Upper lobe of left lung (tissue), 6 donors: ENCODE measurements at regions not wholly inside any gene's neighbourhood (a gene's known extent, or its start where the extent isn't known, plus 50 kb on each side); places are given as distances from the start of the nearest gene placed in this dataset.

Experiments used
- ATAC-seq, 2 donors: fragments of 200-7000 bp; cut with Tn5 transposase; one replicate each; pipeline ENCODE4 v1.9.1; 2022; ENCODE audit warnings: mild to moderate bottlenecking in 2 of 2, moderate library complexity in 2 of 2; ENCODE audit not compliant: low FRiP score in 2 of 2
- DNase-seq, 2 donors: peaks; one replicate each; pipeline ENCODE4 v3.0.0-alpha.2; 2019 to 2020
- H3K27ac ChIP-seq, 4 donors: fragments of 200-600 bp; sonication (generic); one replicate each; pipeline ENCODE4 v1.5.1; 2016 to 2019
- H3K27me3 ChIP-seq, 4 donors: fragments of 200-600 bp; sonication (generic); one replicate each; pipeline ENCODE4 v1.5.1; 2017 to 2019
- H3K36me3 ChIP-seq, 4 donors: fragments of 200-600 bp; sonication (generic); one replicate each; pipeline ENCODE4 v1.5.1; 2016 to 2019
- H3K4me1 ChIP-seq, 4 donors: fragments of 200-600 bp; sonication (generic); one replicate each; pipeline ENCODE4 v1.5.1; 2018 to 2019
- H3K4me3 ChIP-seq, 4 donors: fragments of 200-600 bp; sonication (generic); one replicate each; pipeline ENCODE4 v1.5.1; 2017 to 2019; ENCODE audit warnings: mild to moderate bottlenecking in 2 of 4, moderate library complexity in 1 of 4
- H3K9me3 ChIP-seq, 4 donors: fragments of 200-600 bp; sonication (generic); one replicate each; pipeline ENCODE4 v1.5.1; 2018 to 2019
- EP300 ChIP-seq, 4 donors: sonication (generic); formaldehyde crosslinking; IDR thresholded peaks; one replicate each; pipeline ENCODE4 v1.5.1; 2017; ENCODE audit warnings: antibody characterized with exemption in 4 of 4, control low read depth in 2 of 4
- POLR2A ChIP-seq, 4 donors: fragments of 450-650 bp; IDR thresholded peaks; one replicate each; pipeline ENCODE4 v1.5.1; 2016 to 2017; ENCODE audit warnings: antibody characterized with exemption in 4 of 4, mild to moderate bottlenecking in 2 of 4
- POLR2AphosphoS5 ChIP-seq, 2 donors: sonication (generic); formaldehyde crosslinking; IDR thresholded peaks; one replicate each; pipeline ENCODE4 v1.5.1; 2017; ENCODE audit warnings: antibody characterized with exemption in 2 of 2
- WGBS, 2 donors: methylation state at CpG; one replicate each; pipeline ENCODE4 v1.1.5; 2017 to 2018; 5-methylcytosine and 5-hydroxymethylcytosine counted together
- TF ChIP-seq, protein P1 (sequence below), 6 experiments: fragments of 450-650 bp in 4 of 6; fragments of 200-600 bp in 2 of 6; sonication (generic) in 2 of 6; IDR thresholded peaks; one replicate each; pipeline ENCODE4 v1.5.1; 2016 to 2019; ENCODE audit warnings: antibody characterized with exemption in 6 of 6
- donor health status: DM: no; HTN: no; CAD: no; lungs with moderate emphysema.
- donor health status: DM: no; HTN: yes; CAD: no; lungs with severe emphysema.

DNA sequence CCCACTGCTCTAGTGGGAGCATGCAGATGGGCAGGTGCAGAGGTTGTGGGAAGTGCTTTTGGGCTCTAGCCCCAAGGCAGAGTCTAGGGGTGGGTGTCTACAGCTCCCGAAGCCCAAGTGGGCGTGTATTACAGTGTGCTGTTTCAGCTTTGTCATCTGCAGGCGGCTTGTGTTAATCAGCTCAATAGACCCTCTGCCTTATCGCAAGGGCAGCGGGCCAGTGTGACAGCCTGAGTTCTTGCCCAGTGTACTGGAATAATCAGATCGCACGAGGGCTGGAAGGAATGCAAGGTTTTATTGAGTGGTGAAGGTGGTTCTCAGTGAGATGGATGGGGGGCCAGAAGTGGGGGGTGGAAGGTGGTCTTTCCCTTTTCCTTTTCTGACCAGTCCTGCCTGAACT lies 529.4 kb upstream of the AMOT start:
- TF ChIP-seq POLR2A (IDR thresholded peaks at IDR 0.05) (no peak), POLR2AphosphoS5 (IDR thresholded peaks at IDR 0.05) (no peak), EP300 (IDR thresholded peaks at IDR 0.05) (no peak)
- TF ChIP-seq, protein P1, sequence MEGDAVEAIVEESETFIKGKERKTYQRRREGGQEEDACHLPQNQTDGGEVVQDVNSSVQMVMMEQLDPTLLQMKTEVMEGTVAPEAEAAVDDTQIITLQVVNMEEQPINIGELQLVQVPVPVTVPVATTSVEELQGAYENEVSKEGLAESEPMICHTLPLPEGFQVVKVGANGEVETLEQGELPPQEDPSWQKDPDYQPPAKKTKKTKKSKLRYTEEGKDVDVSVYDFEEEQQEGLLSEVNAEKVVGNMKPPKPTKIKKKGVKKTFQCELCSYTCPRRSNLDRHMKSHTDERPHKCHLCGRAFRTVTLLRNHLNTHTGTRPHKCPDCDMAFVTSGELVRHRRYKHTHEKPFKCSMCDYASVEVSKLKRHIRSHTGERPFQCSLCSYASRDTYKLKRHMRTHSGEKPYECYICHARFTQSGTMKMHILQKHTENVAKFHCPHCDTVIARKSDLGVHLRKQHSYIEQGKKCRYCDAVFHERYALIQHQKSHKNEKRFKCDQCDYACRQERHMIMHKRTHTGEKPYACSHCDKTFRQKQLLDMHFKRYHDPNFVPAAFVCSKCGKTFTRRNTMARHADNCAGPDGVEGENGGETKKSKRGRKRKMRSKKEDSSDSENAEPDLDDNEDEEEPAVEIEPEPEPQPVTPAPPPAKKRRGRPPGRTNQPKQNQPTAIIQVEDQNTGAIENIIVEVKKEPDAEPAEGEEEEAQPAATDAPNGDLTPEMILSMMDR (IDR thresholded peaks at IDR 0.05): no peak
- no peaks in the 10 kb centered on the region for H3K27me3 ChIP-seq
- H3K9me3 ChIP-seq: no peaks in the 10 kb centered on the region
- H3K36me3 ChIP-seq: no peaks in the 10 kb centered on the region
- DNase-seq: no peak
- H3K4me1 ChIP-seq: no peaks in the 10 kb centered on the region
- 66 to 70% methylated on average over 2 to 7 of the region's 7 CpGs for WGBS, 2 donors
- ATAC-seq: no peak
- H3K27ac ChIP-seq: no peak overlapping the region
- H3K4me3 ChIP-seq: no peak overlapping the region

DNA sequence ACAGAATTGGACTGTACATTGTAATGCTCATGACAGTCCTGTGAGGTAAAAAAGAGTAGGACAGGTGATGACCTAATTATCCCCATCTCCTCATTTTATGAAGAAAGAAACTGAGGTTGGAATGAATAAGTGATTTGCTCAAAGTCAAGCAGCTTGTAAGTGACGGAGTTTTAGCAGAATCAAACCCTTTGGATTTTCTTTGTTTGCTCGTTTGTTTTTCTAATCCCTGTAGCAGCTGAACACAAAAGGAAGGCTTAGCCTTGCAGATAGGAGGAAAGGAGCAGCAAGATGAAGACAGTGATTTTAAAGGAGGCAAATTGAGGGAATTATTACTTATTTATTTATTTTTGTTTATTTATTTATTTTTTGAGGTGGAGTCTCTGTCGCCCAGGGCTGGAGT lies 528.4 kb upstream of the AMOT start:
- DNase-seq (no peak), ATAC-seq (no peak)
- H3K9me3 ChIP-seq: no peaks in the 10 kb centered on the region
- TF ChIP-seq POLR2A (IDR thresholded peaks at IDR 0.05) (no peak), EP300 (IDR thresholded peaks at IDR 0.05) (no peak), POLR2AphosphoS5 (IDR thresholded peaks at IDR 0.05) (no peak)
- TF ChIP-seq, protein P1 (IDR thresholded peaks at IDR 0.05): no peak
- WGBS, 2 donors: 65 to 66% methylated on average over 3 of the region's 3 CpGs
- no peak overlapping the region for H3K27ac ChIP-seq
- H3K4me1 ChIP-seq: no peaks in the 10 kb centered on the region
- no peaks in the 10 kb centered on the region for H3K27me3 ChIP-seq
- no peaks in the 10 kb centered on the region for H3K36me3 ChIP-seq
- H3K4me3 ChIP-seq: no peak overlapping the region

DNA sequence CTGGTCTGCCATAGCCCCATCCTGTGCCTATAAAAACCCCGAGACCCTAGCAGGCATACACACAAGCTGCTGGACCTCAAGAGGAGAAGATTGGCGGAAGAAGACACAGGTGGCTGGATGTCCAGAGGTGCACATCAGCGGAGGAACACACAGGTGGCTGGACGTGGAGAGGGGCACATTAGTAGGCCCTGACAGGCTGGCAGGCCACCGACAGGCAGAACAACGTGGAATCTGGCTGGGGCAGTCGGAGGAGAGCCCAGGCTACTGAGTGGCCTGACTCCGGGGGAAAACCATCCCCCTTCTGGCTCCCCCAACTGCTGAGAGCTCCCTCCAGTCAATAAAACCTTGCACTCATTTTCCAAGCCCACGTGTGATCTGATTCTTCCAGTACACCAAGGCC lies 512.5 kb upstream of the AMOT start:
- H3K9me3 ChIP-seq: no peaks in the 10 kb centered on the region
- no peak overlapping the region for H3K27ac ChIP-seq
- H3K27me3 ChIP-seq: no peaks in the 10 kb centered on the region
- ATAC-seq: no peak
- TF ChIP-seq POLR2AphosphoS5 (IDR thresholded peaks at IDR 0.05) (no peak), EP300 (IDR thresholded peaks at IDR 0.05) (no peak), POLR2A (IDR thresholded peaks at IDR 0.05) (no peak)
- TF ChIP-seq, protein P1 (IDR thresholded peaks at IDR 0.05): no peak
- peak in 1 of 2 donors; percentile 0 for DNase-seq
- no peaks in the 10 kb centered on the region for H3K36me3 ChIP-seq
- H3K4me3 ChIP-seq: no peak overlapping the region
- 75 to 77% methylated on average over 7 to 9 of the region's 9 CpGs for WGBS, 2 donors
- H3K4me1 ChIP-seq: no peaks in the 10 kb centered on the region

DNA sequence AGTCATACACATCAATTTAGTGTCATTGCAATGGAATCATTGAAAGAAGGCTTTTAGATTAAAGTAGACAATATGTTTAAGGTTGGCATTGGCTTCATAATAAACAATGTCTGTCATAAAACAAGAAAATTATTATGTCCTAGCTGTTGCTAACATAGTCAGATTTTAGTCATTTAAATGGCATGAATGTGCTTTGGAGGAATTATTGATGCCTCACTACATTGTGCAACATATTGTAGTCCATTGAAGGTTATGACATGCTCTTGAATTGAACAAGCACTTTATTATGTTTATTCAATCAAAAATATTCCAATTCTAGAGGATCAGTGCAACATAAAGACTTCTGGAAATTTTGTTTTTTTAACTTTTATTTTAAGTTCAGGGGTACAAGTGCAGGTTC lies 489.8 kb upstream of the AMOT start:
- Histone ChIP-seq H3K4me3 (no peak overlapping the region), H3K4me1 (no peaks in the 10 kb centered on the region), H3K27me3 (no peaks in the 10 kb centered on the region), H3K36me3 (no peaks in the 10 kb centered on the region), H3K9me3 (no peaks in the 10 kb centered on the region), H3K27ac (no peak overlapping the region)
- DNase-seq (no peak), ATAC-seq (no peak)
- no peak for TF ChIP-seq POLR2AphosphoS5 (IDR thresholded peaks at IDR 0.05)
- TF ChIP-seq, protein P1 (IDR thresholded peaks at IDR 0.05): no peak
- no peak for TF ChIP-seq EP300 (IDR thresholded peaks at IDR 0.05)
- no peak for TF ChIP-seq POLR2A (IDR thresholded peaks at IDR 0.05)

DNA sequence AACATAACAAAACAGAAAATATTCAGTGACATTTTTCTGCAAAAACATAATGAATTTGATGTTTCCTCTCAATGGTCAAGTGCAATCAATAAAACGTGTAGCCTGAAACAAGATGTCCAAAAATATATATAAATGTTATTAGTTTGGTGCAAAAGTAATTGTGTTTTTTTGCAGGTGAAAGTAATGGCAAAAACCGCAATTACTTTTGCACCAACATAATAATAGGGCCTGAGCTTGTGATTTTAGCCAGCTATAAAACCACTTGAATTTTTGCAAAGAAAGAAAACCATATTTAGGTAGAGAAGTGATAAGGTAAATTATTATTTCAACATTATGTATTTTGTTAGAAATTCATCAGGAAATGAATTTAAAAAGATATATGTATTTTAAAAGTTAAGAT lies 475.3 kb upstream of the AMOT start:
- ATAC-seq (no peak), DNase-seq (no peak)
- Histone ChIP-seq H3K27me3 (no peaks in the 10 kb centered on the region), H3K36me3 (no peaks in the 10 kb centered on the region), H3K27ac (no peak overlapping the region), H3K4me1 (no peaks in the 10 kb centered on the region), H3K9me3 (no peaks in the 10 kb centered on the region), H3K4me3 (no peak overlapping the region)
- TF ChIP-seq POLR2AphosphoS5 (IDR thresholded peaks at IDR 0.05) (no peak), EP300 (IDR thresholded peaks at IDR 0.05) (no peak), POLR2A (IDR thresholded peaks at IDR 0.05) (no peak)
- TF ChIP-seq, protein P1 (IDR thresholded peaks at IDR 0.05): no peak
- WGBS, 2 donors: 50 to 79% methylated on average over 2 of the region's 2 CpGs
